CD8-positive, alpha-beta memory T cell (primary cell): ENCODE measurements at regions not wholly inside any gene's neighbourhood (a gene's known extent, or its start where the extent isn't known, plus 50 kb on each side); places are given as distances from the start of the nearest gene placed in this dataset.
A peak's percentile ranks its signal among the peaks of the same experiment; 100 is the strongest.

ENCODE experiments used
- CTCF ChIA-PET: fragments of 350-600 bp; sonication (Branson Sonifier 250); formaldehyde crosslinking; loops from one replicate; lab custom pipeline; 2021; ENCODE audit warnings: antibody characterized with exemption; lab: Charles Lee
- POLR2A ChIA-PET: fragments of 350-600 bp; sonication (Branson Sonifier 250); formaldehyde crosslinking; loops from one replicate; lab custom pipeline; 2021; ENCODE audit warnings: antibody characterized with exemption; lab: Charles Lee
- DNase-seq, 5 donors: peaks; one replicate each; pipeline versions ENCODE4 v3.0.0 to v3.0.0-alpha.2; 2020 to 2022; ENCODE audit warnings: mixed read lengths in 1 of 5
- H3K27ac ChIP-seq: one replicate; pipeline ENCODE4 v1.7.0; 2013; ENCODE audit warnings: low read depth, mild to moderate bottlenecking, low read length, moderate library complexity
- H3K27me3 ChIP-seq: 2 replicates; pipeline ENCODE4 v1.7.0; 2013; ENCODE audit warnings: low read length, mild to moderate bottlenecking; ENCODE audit not compliant: insufficient read depth, poor library complexity, severe bottlenecking
- H3K36me3 ChIP-seq: 2 replicates; pipeline ENCODE4 v1.7.0; 2013; ENCODE audit warnings: mild to moderate bottlenecking, low read length, moderate library complexity; ENCODE audit not compliant: insufficient read depth
- H3K4me1 ChIP-seq: 2 replicates; pipeline ENCODE4 v1.7.0; 2013; ENCODE audit warnings: mild to moderate bottlenecking, low read length, moderate library complexity; ENCODE audit not compliant: insufficient read depth
- H3K4me3 ChIP-seq: 2 replicates; pipeline ENCODE4 v1.7.0; 2013; ENCODE audit warnings: mild to moderate bottlenecking, low read length
- H3K9me3 ChIP-seq: 2 replicates; pipeline ENCODE4 v1.7.0; 2013; ENCODE audit warnings: mild to moderate bottlenecking, low read length
- H3K27ac Mint-ChIP-seq, 8 donors: one replicate each; pipeline ENCODE4 v1.8.0; 2020 to 2021; ENCODE audit warnings: mixed read lengths in 8 of 8, mild to moderate bottlenecking in 6 of 8, inconsistent platforms in 3 of 8, moderate library complexity in 3 of 8
- H3K27me3 Mint-ChIP-seq, 2 donors: one replicate each; pipeline ENCODE4 v1.8.0; 2020 to 2021; ENCODE audit warnings: mixed read lengths in 2 of 2, mild to moderate bottlenecking in 1 of 2, moderate library complexity in 1 of 2
- H3K36me3 Mint-ChIP-seq, 3 donors: one replicate each; pipeline ENCODE4 v1.8.0; 2020 to 2021; ENCODE audit warnings: mixed read lengths in 3 of 3, inconsistent platforms in 1 of 3, mild to moderate bottlenecking in 1 of 3
- H3K4me1 Mint-ChIP-seq, 3 donors: one replicate each; pipeline ENCODE4 v1.8.0; 2020 to 2021; ENCODE audit warnings: mixed read lengths in 3 of 3, inconsistent platforms in 1 of 3, mild to moderate bottlenecking in 1 of 3
- H3K4me3 Mint-ChIP-seq, 7 donors: one replicate each; pipeline ENCODE4 v1.8.0; 2020 to 2021; ENCODE audit warnings: mixed read lengths in 7 of 7, mild to moderate bottlenecking in 6 of 7, moderate library complexity in 4 of 7, inconsistent platforms in 2 of 7
- H3K9me3 Mint-ChIP-seq, 5 donors: one replicate each; pipeline ENCODE4 v1.8.0; 2020 to 2022; ENCODE audit warnings: mixed read lengths in 5 of 5, mild to moderate bottlenecking in 3 of 5, moderate library complexity in 2 of 5, inconsistent platforms in 1 of 5

- DNase-seq, result no peak
- Histone ChIP-seq H3K4me3 (no peak overlapping the region), H3K27ac (no peak overlapping the region), H3K9me3 (no peaks in the 10 kb centered on the region), H3K27me3 (no peaks in the 10 kb centered on the region), H3K4me1 (peaks cover 22% of the 10 kb centered on the region), H3K36me3 (no peaks in the 10 kb centered on the region)
- Mint-ChIP-seq H3K4me3 (no peak overlapping the region), H3K4me1 (peaks cover 23 to 33% (median 32%) of the 10 kb centered on the region in 3 donors), H3K27ac (peak overlapping the region in 1 of 8 donors; percentile 47), H3K36me3 (no peaks in the 10 kb centered on the region), H3K27me3 (peaks cover 2 to 9% of the 10 kb centered on the region in 2 donors), H3K9me3 (no peaks in the 10 kb centered on the region)
- ChIA-PET POLR2A (no interaction called here), CTCF (interaction anchor here (0.9 kb wide), 1 partner anchor 11 kb away, joined by 3 read pairs; no protein-coding TSS in a partner anchor)
These were observed 223.3 kb downstream of the UACA start for GRCh38 chr15:70539912-70540530.

GRCh38 chr15:70539409-70539808 is 223.9 kb downstream of the UACA start:
- ChIA-PET CTCF (no interaction called here), POLR2A (interaction anchor here (0.7 kb wide), 1 partner anchor 15 kb away, joined by 3 read pairs; no protein-coding TSS in a partner anchor)
- Histone ChIP-seq H3K27me3 (no peaks in the 10 kb centered on the region), H3K4me1 (peaks cover 25% of the 10 kb centered on the region), H3K36me3 (no peaks in the 10 kb centered on the region), H3K27ac (no peak overlapping the region), H3K9me3 (no peaks in the 10 kb centered on the region), H3K4me3 (no peak overlapping the region)
- Mint-ChIP-seq H3K27ac (no peak overlapping the region), H3K4me3 (peak overlapping the region in 1 of 7 donors; percentile 70), H3K4me1 (peaks cover 29 to 40% (median 38%) of the 10 kb centered on the region in 3 donors), H3K27me3 (peaks cover 2 to 9% of the 10 kb centered on the region in 2 donors), H3K36me3 (no peaks in the 10 kb centered on the region), H3K9me3 (no peaks in the 10 kb centered on the region)
- no peak for DNase-seq

GRCh38 chr15:70538278-70538677 is 225.1 kb downstream of the UACA start:
- ChIA-PET POLR2A (no interaction called here), CTCF (interaction anchor here (1.5 to 1.7 kb wide), 2 partner anchors 11 to 13 kb away, joined by 3 to 8 read pairs; no protein-coding TSS in a partner anchor)
- no peak for DNase-seq
- Mint-ChIP-seq H3K36me3 (no peaks in the 10 kb centered on the region), H3K27me3 (peaks cover 2 to 9% of the 10 kb centered on the region in 2 donors), H3K9me3 (no peaks in the 10 kb centered on the region), H3K27ac (no peak overlapping the region), H3K4me1 (peaks cover 40 to 51% (median 48%) of the 10 kb centered on the region in 3 donors), H3K4me3 (peak overlapping the region in 1 of 7 donors; percentile 35)
- Histone ChIP-seq H3K4me1 (peaks cover 37% of the 10 kb centered on the region), H3K9me3 (no peaks in the 10 kb centered on the region), H3K4me3 (no peak overlapping the region), H3K36me3 (no peaks in the 10 kb centered on the region), H3K27ac (no peak overlapping the region), H3K27me3 (no peaks in the 10 kb centered on the region)

GRCh38 chr15:70535955-70536338 is 227.4 kb downstream of the UACA start:
- Histone ChIP-seq H3K9me3 (no peaks in the 10 kb centered on the region), H3K4me1 (peaks cover 56% of the 10 kb centered on the region), H3K27ac (no peak overlapping the region), H3K4me3 (peak overlapping the region; percentile 79), H3K36me3 (no peaks in the 10 kb centered on the region), H3K27me3 (no peaks in the 10 kb centered on the region)
- Mint-ChIP-seq H3K4me3 (peak overlapping the region; percentile 82 to 93 (median 88)), H3K36me3 (no peaks in the 10 kb centered on the region), H3K4me1 (peaks cover 52 to 70% (median 53%) of the 10 kb centered on the region in 3 donors), H3K9me3 (no peaks in the 10 kb centered on the region), H3K27me3 (peaks cover 2 to 4% of the 10 kb centered on the region in 2 donors), H3K27ac (peak overlapping the region; percentile 38 to 96 (median 86))
- POLR2A ChIA-PET, result interaction anchor here (0.7 to 1.8 kb wide), 2 partner anchors 9 to 23 kb away, joined by 3 to 6 read pairs; no protein-coding TSS in a partner anchor
- CTCF ChIA-PET, result interaction anchor here (0.8 to 2.4 kb wide), 5 partner anchors 9 to 807 kb away, joined by 3 to 10 read pairs (median 6); no protein-coding TSS in a partner anchor
- no peak for DNase-seq

- Histone ChIP-seq H3K36me3 (no peaks in the 10 kb centered on the region), H3K4me3 (peak overlapping the region; percentile 79), H3K9me3 (no peaks in the 10 kb centered on the region), H3K27me3 (no peaks in the 10 kb centered on the region), H3K27ac (no peak overlapping the region), H3K4me1 (peaks cover 59% of the 10 kb centered on the region)
- no peaks in the 10 kb centered on the region for H3K9me3 Mint-ChIP-seq
- H3K27ac Mint-ChIP-seq, result peak overlapping the region; percentile 38 to 96 (median 86)
- H3K27me3 Mint-ChIP-seq, result peaks cover 0 to 2% of the 10 kb centered on the region in 2 donors
- peak overlapping the region; percentile 82 to 93 (median 88) for H3K4me3 Mint-ChIP-seq
- POLR2A ChIA-PET, result interaction anchor here (0.6 to 1.8 kb wide), 4 partner anchors 9 to 47 kb away, joined by 3 to 6 read pairs (median 3); no protein-coding TSS in a partner anchor
- H3K4me1 Mint-ChIP-seq, result peaks cover 51 to 77% (median 55%) of the 10 kb centered on the region in 3 donors
- H3K36me3 Mint-ChIP-seq, result no peaks in the 10 kb centered on the region
- CTCF ChIA-PET, result interaction anchor here (0.8 to 2.4 kb wide), 12 partner anchors 9 to 959 kb away, joined by 4 to 10 read pairs (median 4); partner anchors contain the start of gene TLE3
- DNase-seq, result peak; percentile 30 to 77 (median 62)
These were observed 228.0 kb downstream of the UACA start for GRCh38 chr15:70535071-70535954.

GRCh38 chr15:70533931-70534742 is 229.2 kb downstream of the UACA start:
- Histone ChIP-seq H3K27me3 (no peaks in the 10 kb centered on the region), H3K4me1 (peaks cover 71% of the 10 kb centered on the region), H3K4me3 (peak overlapping the region; percentile 79), H3K36me3 (no peaks in the 10 kb centered on the region), H3K9me3 (no peaks in the 10 kb centered on the region), H3K27ac (no peak overlapping the region)
- ChIA-PET POLR2A (interaction anchor here (0.7 to 1.4 kb wide), 3 partner anchors 30 to 1071 kb away, joined by 3 to 5 read pairs (median 4); no protein-coding TSS in a partner anchor), CTCF (interaction anchor here (0.8 to 2.4 kb wide), 12 partner anchors 8 to 957 kb away, joined by 4 to 10 read pairs (median 4); partner anchors contain the start of gene TLE3)
- H3K27me3 Mint-ChIP-seq, result peaks cover 0 to 4% of the 10 kb centered on the region in 2 donors
- no peaks in the 10 kb centered on the region for H3K36me3 Mint-ChIP-seq
- peaks cover 63 to 85% (median 67%) of the 10 kb centered on the region in 3 donors for H3K4me1 Mint-ChIP-seq
- H3K4me3 Mint-ChIP-seq, result peak overlapping the region; percentile 82 to 93 (median 88)
- H3K9me3 Mint-ChIP-seq, result no peaks in the 10 kb centered on the region
- peak overlapping the region; percentile 64 to 96 (median 82) for H3K27ac Mint-ChIP-seq
- no peak for DNase-seq

- Histone ChIP-seq H3K27ac (no peak overlapping the region), H3K9me3 (no peaks in the 10 kb centered on the region), H3K36me3 (no peaks in the 10 kb centered on the region), H3K4me3 (no peak overlapping the region), H3K4me1 (peaks cover 86% of the 10 kb centered on the region), H3K27me3 (no peaks in the 10 kb centered on the region)
- Mint-ChIP-seq H3K27me3 (peaks cover 0 to 2% of the 10 kb centered on the region in 2 donors), H3K36me3 (no peaks in the 10 kb centered on the region), H3K4me3 (peak overlapping the region in 1 of 7 donors; percentile 29), H3K4me1 (peaks cover 73 to 96% (median 77%) of the 10 kb centered on the region in 3 donors), H3K27ac (peak overlapping the region in 4 of 8 donors; percentile 5 to 65 (median 36)), H3K9me3 (no peaks in the 10 kb centered on the region)
- CTCF ChIA-PET, result interaction anchor here (1.7 kb wide), 1 partner anchor 53 kb away, joined by 4 read pairs; no protein-coding TSS in a partner anchor
- POLR2A ChIA-PET, result no interaction called here
- no peak for DNase-seq
These were observed 230.7 kb downstream of the UACA start for GRCh38 chr15:70532531-70533186.
